MM.1S (cell line): ENCODE measurements at regions not wholly inside any gene's neighbourhood (a gene's known extent, or its start where the extent isn't known, plus 50 kb on each side); places are given as distances from the start of the nearest gene placed in this dataset.

Source experiments
- DNase-seq: peaks from one replicate; pipeline ENCODE4 v3.0.0-alpha.2; 2015
- H2AFZ ChIP-seq: fragments of 300-600 bp; sonication (generic); 2 replicates; pipeline ENCODE4 v1.6.0; 2016; ENCODE audit warnings: antibody characterized with exemption, low read length
- H3F3A ChIP-seq: fragments of 300-600 bp; sonication (generic); 2 replicates; pipeline ENCODE4 v1.6.1; 2016; ENCODE audit warnings: mild to moderate bottlenecking, antibody characterized with exemption, low read length, moderate library complexity, mixed read lengths; ENCODE audit not compliant: insufficient read depth
- H3K27ac ChIP-seq: fragments of 300-600 bp; sonication (generic); 2 replicates; pipeline ENCODE4 v1.5.1; 2016; ENCODE audit warnings: mild to moderate bottlenecking, low read length
- H3K27me3 ChIP-seq: fragments of 300-600 bp; sonication (generic); replicated peaks from 2 replicates; pipeline ENCODE4 v1.6.0; 2016; ENCODE audit warnings: low read length; ENCODE audit not compliant: insufficient read depth
- H3K36me3 ChIP-seq: fragments of 300-600 bp; sonication (generic); replicated peaks from 2 replicates; pipeline ENCODE4 v1.6.1; 2016; ENCODE audit warnings: mild to moderate bottlenecking, low read length, mixed read lengths; ENCODE audit not compliant: insufficient read depth
- H3K4me1 ChIP-seq: fragments of 300-600 bp; sonication (generic); 2 replicates; pipeline ENCODE4 v1.6.1; 2016; ENCODE audit warnings: low read length, mixed read lengths
- H3K4me2 ChIP-seq: fragments of 300-600 bp; sonication (generic); 2 replicates; pipeline ENCODE4 v1.6.0; 2016; ENCODE audit warnings: low read depth, low read length
- H3K4me3 ChIP-seq: fragments of 300-600 bp; sonication (generic); 2 replicates; pipeline ENCODE4 v1.5.1; 2016; ENCODE audit warnings: low read length, mixed read lengths
- H3K79me2 ChIP-seq: fragments of 300-600 bp; sonication (generic); 2 replicates; pipeline ENCODE4 v1.6.1; 2016; ENCODE audit warnings: mixed run types, low read length, mixed read lengths
- H3K9ac ChIP-seq: fragments of 300-600 bp; sonication (generic); 2 replicates; pipeline ENCODE4 v1.6.1; 2016; ENCODE audit warnings: low read length, mixed read lengths
- H3K9me2 ChIP-seq: fragments of 300-600 bp; sonication (generic); replicated peaks from 2 replicates; pipeline ENCODE4 v1.6.1; 2016; ENCODE audit warnings: mild to moderate bottlenecking, low read length, mixed read lengths; ENCODE audit not compliant: insufficient read depth
- H3K9me3 ChIP-seq: fragments of 300-600 bp; sonication (generic); replicated peaks from 2 replicates; pipeline ENCODE4 v1.6.1; 2016; ENCODE audit warnings: mild to moderate bottlenecking, low read length, mixed read lengths; ENCODE audit not compliant: insufficient read depth
- H4K20me1 ChIP-seq: fragments of 300-600 bp; sonication (generic); 2 replicates; pipeline ENCODE4 v1.6.1; 2016; ENCODE audit warnings: mild to moderate bottlenecking, low read length, moderate library complexity, mixed read lengths; ENCODE audit not compliant: insufficient read depth
- CTCF ChIP-seq: fragments of 300-600 bp; sonication (generic); IDR thresholded peaks from 2 replicates; pipeline ENCODE4 v1.5.1; 2016; ENCODE audit warnings: antibody characterized with exemption, low read length, mixed read lengths
- EZH2 ChIP-seq: fragments of 300-600 bp; sonication (generic); optimal IDR thresholded peaks from 2 replicates; pipeline ENCODE3; 2017; ENCODE audit warnings: low read depth, mild to moderate bottlenecking, antibody characterized with exemption, low read length, mixed read lengths
- EZH2phosphoT487 ChIP-seq: fragments of 300-600 bp; sonication (generic); IDR thresholded peaks from 2 replicates; pipeline ENCODE4 v1.6.1; 2018; ENCODE audit warnings: antibody characterized with exemption, low read length

GRCh38 chr4:4717692-4718091 lies 141.8 kb upstream of the MSX1 start:
- Histone ChIP-seq H3K27ac (no peak overlapping the region), H3K4me3 (no peak overlapping the region), H3K4me2 (no peak overlapping the region), H3F3A (no peaks in the 10 kb centered on the region), H3K79me2 (no peaks in the 10 kb centered on the region), H3K36me3 (no peaks in the 10 kb centered on the region), H2AFZ (no peak overlapping the region), H3K9ac (no peak overlapping the region), H3K9me2 (no peaks in the 10 kb centered on the region), H3K4me1 (no peaks in the 10 kb centered on the region), H4K20me1 (no peaks in the 10 kb centered on the region), H3K27me3 (no peaks in the 10 kb centered on the region), H3K9me3 (no peaks in the 10 kb centered on the region)
- TF ChIP-seq EZH2 (no peak), CTCF (no peak), EZH2phosphoT487 (no peak)
- no peak for DNase-seq

DNA sequence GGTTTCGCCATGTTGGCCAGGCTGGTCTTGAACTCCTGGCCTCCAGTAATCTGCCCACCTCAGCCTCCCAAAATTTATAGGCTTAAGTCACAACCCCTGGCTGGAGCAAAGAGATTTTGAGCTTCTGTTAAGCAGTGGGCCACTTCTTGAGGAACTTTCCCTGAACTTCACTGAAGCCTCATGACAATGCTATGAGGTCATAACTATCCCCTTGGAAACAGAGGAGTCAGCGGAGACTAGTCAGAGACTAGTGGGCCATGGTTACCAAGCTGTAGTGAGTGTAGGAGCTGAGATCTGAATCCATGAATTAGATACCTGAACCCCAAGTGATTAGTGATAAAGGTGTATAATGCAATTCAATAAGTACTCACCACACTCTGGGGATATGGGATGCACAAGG lies 145.1 kb upstream of the MSX1 start:
- H3K4me2 ChIP-seq: no peak overlapping the region
- H3K36me3 ChIP-seq: no peaks in the 10 kb centered on the region
- no peak for DNase-seq
- no peaks in the 10 kb centered on the region for H3K27me3 ChIP-seq
- H3K4me3 ChIP-seq: no peak overlapping the region
- no peaks in the 10 kb centered on the region for H4K20me1 ChIP-seq
- H3K27ac ChIP-seq: no peak overlapping the region
- H3F3A ChIP-seq: no peaks in the 10 kb centered on the region
- H3K4me1 ChIP-seq: no peaks in the 10 kb centered on the region
- H3K9ac ChIP-seq: no peak overlapping the region
- H3K9me3 ChIP-seq: no peaks in the 10 kb centered on the region
- H2AFZ ChIP-seq: no peak overlapping the region
- no peak for TF ChIP-seq EZH2phosphoT487
- no peak for TF ChIP-seq CTCF
- no peak for TF ChIP-seq EZH2
- H3K79me2 ChIP-seq: no peaks in the 10 kb centered on the region
- H3K9me2 ChIP-seq: no peaks in the 10 kb centered on the region

GRCh38 chr4:4712800-4713528 lies 146.5 kb upstream of the MSX1 start:
- no peaks in the 10 kb centered on the region for H3K79me2 ChIP-seq
- H3K4me1 ChIP-seq: no peaks in the 10 kb centered on the region
- no peaks in the 10 kb centered on the region for H4K20me1 ChIP-seq
- no peak for TF ChIP-seq CTCF
- TF ChIP-seq EZH2phosphoT487: no peak
- TF ChIP-seq EZH2: no peak
- DNase-seq: no peak
- H3K4me2 ChIP-seq: no peak overlapping the region
- no peaks in the 10 kb centered on the region for H3K36me3 ChIP-seq
- H2AFZ ChIP-seq: no peak overlapping the region
- H3K27me3 ChIP-seq: no peaks in the 10 kb centered on the region
- H3K27ac ChIP-seq: no peak overlapping the region
- no peaks in the 10 kb centered on the region for H3K9me2 ChIP-seq
- H3F3A ChIP-seq: no peaks in the 10 kb centered on the region
- H3K4me3 ChIP-seq: no peak overlapping the region
- no peaks in the 10 kb centered on the region for H3K9me3 ChIP-seq
- no peak overlapping the region for H3K9ac ChIP-seq
